K562 (cell line): ENCODE measurements at regions not wholly inside any gene's neighbourhood (a gene's known extent, or its start where the extent isn't known, plus 50 kb on each side); places are given as distances from the start of the nearest gene placed in this dataset.

Experiments
- ARID2 ChIP-seq: fragments of 450-650 bp; IDR thresholded peaks from 2 replicates; pipeline ENCODE4 v1.6.1; 2017; ENCODE audit warnings: antibody characterized with exemption, mild to moderate bottlenecking
- CCAR2 ChIP-seq: fragments of 200-400 bp; formaldehyde crosslinking; IDR thresholded peaks from 2 replicates; pipeline ENCODE4 v1.6.1; 2017; ENCODE audit warnings: mild to moderate bottlenecking, low read depth, low read length
- ESRRA ChIP-seq: fragments of 450-650 bp; IDR thresholded peaks from 2 replicates; pipeline ENCODE4 v1.6.1; 2014; ENCODE audit warnings: low read depth, mild to moderate bottlenecking, moderate library complexity, borderline replicate concordance
- ETS2 ChIP-seq: IDR thresholded peaks from 2 replicates; pipeline ENCODE4 v1.6.1; 2016; ENCODE audit warnings: borderline replicate concordance, missing genetic modification characterization, mild to moderate bottlenecking, moderate library complexity, missing compliant biosample characterization; ENCODE audit not compliant: poor library complexity, severe bottlenecking
- FOS ChIP-seq: IDR thresholded peaks from 3 replicates; pipeline ENCODE4 v1.6.1; 2011; ENCODE audit not compliant: insufficient read length; ENCODE audit errors: extremely low read depth
- JUN ChIP-seq, 2 experiments: sonication (generic) in 1 of 2; formaldehyde crosslinking in 1 of 2; IDR thresholded peaks; 2 replicates each; pipeline versions ENCODE4 v1.6.1 to v1.8.0; 2012 to 2022; ENCODE audit warnings: borderline replicate concordance in 2 of 2, mild to moderate bottlenecking in 2 of 2, improper control_type of control experiment in 1 of 2, low read depth in 1 of 2, low read length in 1 of 2, missing genetic modification reagents in 1 of 2
- KDM4B ChIP-seq, 2 experiments: fragments of 450-650 bp in 1 of 2; sonication (generic) in 1 of 2; IDR thresholded peaks; 2 replicates each; pipeline ENCODE4 v1.6.1; 2016 to 2017; ENCODE audit warnings: borderline replicate concordance in 2 of 2, antibody characterized with exemption in 1 of 2, low read depth in 1 of 2, mild to moderate bottlenecking in 1 of 2
- NONO ChIP-seq, 2 experiments: fragments of 200-400 bp in 1 of 2; fragments of 450-650 bp in 1 of 2; formaldehyde crosslinking in 1 of 2; IDR thresholded peaks; 2 replicates each; pipeline ENCODE4 v1.6.1; 2017; ENCODE audit warnings: low read depth in 2 of 2, mild to moderate bottlenecking in 2 of 2, moderate library complexity in 2 of 2, low read length in 1 of 2
- SIN3B ChIP-seq: fragments of 450-650 bp; IDR thresholded peaks from 2 replicates; pipeline ENCODE4 v1.6.1; 2017; ENCODE audit warnings: low read depth, mild to moderate bottlenecking, moderate library complexity
- SOX6 ChIP-seq: fragments of 450-650 bp; IDR thresholded peaks from 2 replicates; pipeline ENCODE4 v1.6.1; 2014; ENCODE audit warnings: mild to moderate bottlenecking
- SPI1 ChIP-seq: IDR thresholded peaks from 2 replicates; pipeline ENCODE4 v1.6.1; 2011; ENCODE audit warnings: low read depth, low read length, control low read depth, borderline replicate concordance
- TBP ChIP-seq: optimal IDR thresholded peaks from 2 replicates; pipeline ENCODE3; 2011; ENCODE audit warnings: low read depth, low read length, improper control_type of control experiment
- TCF3 ChIP-seq: sonication (generic); formaldehyde crosslinking; IDR thresholded peaks from 2 replicates; pipeline ENCODE4 v1.4.0; 2020; ENCODE audit warnings: mild to moderate bottlenecking, missing genetic modification reagents
- TEAD2 ChIP-seq: fragments of 450-650 bp; IDR thresholded peaks from 2 replicates; pipeline ENCODE4 v1.6.1; 2016; ENCODE audit warnings: missing genetic modification characterization, control low read depth, missing compliant biosample characterization
- ZBTB2 ChIP-seq: fragments of 450-650 bp; IDR thresholded peaks from 2 replicates; pipeline ENCODE4 v1.6.1; 2016; ENCODE audit warnings: antibody characterized with exemption
- ZNF12 ChIP-seq: sonication (generic); formaldehyde crosslinking; IDR thresholded peaks from 2 replicates; pipeline ENCODE4 v1.4.0; 2020; ENCODE audit warnings: mild to moderate bottlenecking, missing genetic modification reagents
- TF ChIP-seq, protein P1 (sequence below): sonication (generic); formaldehyde crosslinking; IDR thresholded peaks from 2 replicates; pipeline ENCODE4 v1.8.1; 2023; ENCODE audit warnings: mild to moderate bottlenecking, missing genetic modification reagents
- TF ChIP-seq, protein P2 (sequence below): fragments of 250-450 bp; sonication (Bioruptor Pico); IDR thresholded peaks from 2 replicates; pipeline ENCODE4 v1.4.0; 2020; ENCODE audit warnings: mild to moderate bottlenecking, moderate library complexity, borderline replicate concordance
- TF ChIP-seq, protein P3 (sequence below): sonication (generic); formaldehyde crosslinking; IDR thresholded peaks from 2 replicates; pipeline ENCODE4 v1.8.0; 2022; ENCODE audit warnings: mild to moderate bottlenecking, missing genetic modification reagents, borderline replicate concordance

DNA sequence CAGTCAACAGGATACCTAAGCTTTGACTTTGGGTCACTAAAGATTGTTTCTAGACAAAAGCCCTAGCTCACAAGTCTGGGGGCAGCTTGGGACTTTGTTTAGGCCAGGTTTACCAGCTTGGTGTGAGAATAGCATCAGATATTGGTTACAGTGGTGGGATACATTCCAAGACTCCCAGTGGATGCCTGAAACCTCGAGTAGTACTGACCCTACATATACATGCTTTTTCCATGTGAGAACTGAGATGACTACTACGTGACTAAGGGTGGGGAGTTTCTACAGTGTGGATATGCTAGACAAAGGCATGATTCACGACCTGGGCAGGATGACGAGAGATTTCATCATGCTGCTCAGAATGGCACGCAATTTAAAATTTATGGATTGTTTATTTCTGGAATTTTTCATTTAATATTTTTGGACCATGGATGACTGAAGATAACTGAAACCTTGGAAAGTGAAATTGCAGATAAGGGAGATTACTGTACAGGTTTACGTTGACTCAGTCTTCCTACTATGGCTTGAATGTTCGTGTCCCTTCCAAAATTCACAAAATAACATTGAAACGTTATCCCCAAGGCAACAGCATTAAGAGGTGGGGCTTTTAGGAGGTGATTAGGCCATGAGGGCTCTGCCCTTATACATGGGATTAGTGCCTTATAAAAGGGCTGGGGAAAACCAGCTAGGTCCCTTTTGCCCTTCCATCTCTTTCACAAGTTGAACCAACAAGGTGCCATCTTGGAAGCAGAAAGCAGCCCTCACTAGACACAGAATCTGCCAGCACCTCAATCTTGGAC lies 50.2 kb upstream of the CTAGE1 start (continued):
- TF ChIP-seq JUN (IDR thresholded peaks at IDR 0.05; ENCODE audit: borderline replicate concordance, low read depth, low read length) (peak; percentile 94), JUN (CRISPR knock-in tag; IDR thresholded peaks at IDR 0.05; ENCODE audit: borderline replicate concordance) (peak; percentile 93), SIN3B (no peak), SPI1 (no peak), TBP (no peak), TCF3 (peak; percentile 29; the same call in 1 of the 2 replicates), ZBTB2 (no peak), ETS2 (tag) (no peak), NONO (IDR thresholded peaks at IDR 0.05; ENCODE audit: low read depth in 2 of 2, low read length in 1 of 2) (no peak), ZNF12 (no peak), TEAD2 (tag) (no peak), SOX6 (peak; percentile 86), FOS (no peak), CCAR2 (no peak), KDM4B (IDR thresholded peaks at IDR 0.05; ENCODE audit: borderline replicate concordance in 2 of 2, low read depth in 1 of 2) (no peak), ARID2 (no peak), ESRRA (no peak)
- TF ChIP-seq, protein P1, sequence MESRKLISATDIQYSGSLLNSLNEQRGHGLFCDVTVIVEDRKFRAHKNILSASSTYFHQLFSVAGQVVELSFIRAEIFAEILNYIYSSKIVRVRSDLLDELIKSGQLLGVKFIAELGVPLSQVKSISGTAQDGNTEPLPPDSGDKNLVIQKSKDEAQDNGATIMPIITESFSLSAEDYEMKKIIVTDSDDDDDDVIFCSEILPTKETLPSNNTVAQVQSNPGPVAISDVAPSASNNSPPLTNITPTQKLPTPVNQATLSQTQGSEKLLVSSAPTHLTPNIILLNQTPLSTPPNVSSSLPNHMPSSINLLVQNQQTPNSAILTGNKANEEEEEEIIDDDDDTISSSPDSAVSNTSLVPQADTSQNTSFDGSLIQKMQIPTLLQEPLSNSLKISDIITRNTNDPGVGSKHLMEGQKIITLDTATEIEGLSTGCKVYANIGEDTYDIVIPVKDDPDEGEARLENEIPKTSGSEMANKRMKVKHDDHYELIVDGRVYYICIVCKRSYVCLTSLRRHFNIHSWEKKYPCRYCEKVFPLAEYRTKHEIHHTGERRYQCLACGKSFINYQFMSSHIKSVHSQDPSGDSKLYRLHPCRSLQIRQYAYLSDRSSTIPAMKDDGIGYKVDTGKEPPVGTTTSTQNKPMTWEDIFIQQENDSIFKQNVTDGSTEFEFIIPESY (CRISPR knock-in tag): no peak
- TF ChIP-seq, protein P2, sequence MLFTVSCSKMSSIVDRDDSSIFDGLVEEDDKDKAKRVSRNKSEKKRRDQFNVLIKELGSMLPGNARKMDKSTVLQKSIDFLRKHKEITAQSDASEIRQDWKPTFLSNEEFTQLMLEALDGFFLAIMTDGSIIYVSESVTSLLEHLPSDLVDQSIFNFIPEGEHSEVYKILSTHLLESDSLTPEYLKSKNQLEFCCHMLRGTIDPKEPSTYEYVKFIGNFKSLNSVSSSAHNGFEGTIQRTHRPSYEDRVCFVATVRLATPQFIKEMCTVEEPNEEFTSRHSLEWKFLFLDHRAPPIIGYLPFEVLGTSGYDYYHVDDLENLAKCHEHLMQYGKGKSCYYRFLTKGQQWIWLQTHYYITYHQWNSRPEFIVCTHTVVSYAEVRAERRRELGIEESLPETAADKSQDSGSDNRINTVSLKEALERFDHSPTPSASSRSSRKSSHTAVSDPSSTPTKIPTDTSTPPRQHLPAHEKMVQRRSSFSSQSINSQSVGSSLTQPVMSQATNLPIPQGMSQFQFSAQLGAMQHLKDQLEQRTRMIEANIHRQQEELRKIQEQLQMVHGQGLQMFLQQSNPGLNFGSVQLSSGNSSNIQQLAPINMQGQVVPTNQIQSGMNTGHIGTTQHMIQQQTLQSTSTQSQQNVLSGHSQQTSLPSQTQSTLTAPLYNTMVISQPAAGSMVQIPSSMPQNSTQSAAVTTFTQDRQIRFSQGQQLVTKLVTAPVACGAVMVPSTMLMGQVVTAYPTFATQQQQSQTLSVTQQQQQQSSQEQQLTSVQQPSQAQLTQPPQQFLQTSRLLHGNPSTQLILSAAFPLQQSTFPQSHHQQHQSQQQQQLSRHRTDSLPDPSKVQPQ (CRISPR knock-in tag): no peak
- TF ChIP-seq, protein P3, sequence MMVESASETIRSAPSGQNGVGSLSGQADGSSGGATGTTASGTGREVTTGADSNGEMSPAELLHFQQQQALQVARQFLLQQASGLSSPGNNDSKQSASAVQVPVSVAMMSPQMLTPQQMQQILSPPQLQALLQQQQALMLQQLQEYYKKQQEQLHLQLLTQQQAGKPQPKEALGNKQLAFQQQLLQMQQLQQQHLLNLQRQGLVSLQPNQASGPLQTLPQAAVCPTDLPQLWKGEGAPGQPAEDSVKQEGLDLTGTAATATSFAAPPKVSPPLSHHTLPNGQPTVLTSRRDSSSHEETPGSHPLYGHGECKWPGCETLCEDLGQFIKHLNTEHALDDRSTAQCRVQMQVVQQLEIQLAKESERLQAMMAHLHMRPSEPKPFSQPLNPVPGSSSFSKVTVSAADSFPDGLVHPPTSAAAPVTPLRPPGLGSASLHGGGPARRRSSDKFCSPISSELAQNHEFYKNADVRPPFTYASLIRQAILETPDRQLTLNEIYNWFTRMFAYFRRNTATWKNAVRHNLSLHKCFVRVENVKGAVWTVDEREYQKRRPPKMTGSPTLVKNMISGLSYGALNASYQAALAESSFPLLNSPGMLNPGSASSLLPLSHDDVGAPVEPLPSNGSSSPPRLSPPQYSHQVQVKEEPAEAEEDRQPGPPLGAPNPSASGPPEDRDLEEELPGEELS (CRISPR knock-in tag): no peak
